Tibial nerve (tissue), 4 donors: ENCODE measurements at regions not wholly inside any gene's neighbourhood (a gene's known extent, or its start where the extent isn't known, plus 50 kb on each side); places are given as distances from the start of the nearest gene placed in this dataset.
"Not testable (repeated sequence)": the region's sequence is repeated elsewhere in the genome, so short reads cannot be mapped to it uniquely, and the experiment has no call there.

Source experiments
- DNase-seq, 2 donors: peaks; one replicate each; pipeline ENCODE4 v3.0.0-alpha.2; 2019; ENCODE audit warnings: low spot score in 2 of 2
- H3K27ac ChIP-seq, 4 donors: fragments of 200-600 bp; sonication (generic) in 3 of 4; one replicate each; pipeline ENCODE4 v1.5.1; 2017 to 2019; ENCODE audit warnings: mild to moderate bottlenecking in 1 of 4
- H3K27me3 ChIP-seq, 2 donors: fragments of 200-600 bp; sonication (generic) in 1 of 2; one replicate each; pipeline versions ENCODE4 v1.5.1 to v1.6.0; 2017 to 2019
- H3K36me3 ChIP-seq, 3 donors: fragments of 200-600 bp; sonication (generic); one replicate each; pipeline ENCODE4 v1.5.1; 2018 to 2019
- H3K4me1 ChIP-seq, 4 donors: fragments of 200-600 bp; sonication (generic) in 3 of 4; one replicate each; pipeline ENCODE4 v1.5.1; 2017 to 2019
- H3K4me3 ChIP-seq, 4 donors: fragments of 200-600 bp; sonication (generic) in 3 of 4; one replicate each; pipeline ENCODE4 v1.5.1; 2017 to 2019; ENCODE audit warnings: mild to moderate bottlenecking in 1 of 4, moderate library complexity in 1 of 4
- H3K9me3 ChIP-seq, 4 donors: fragments of 200-600 bp; sonication (generic) in 3 of 4; one replicate each; pipeline ENCODE4 v1.5.1; 2017 to 2019
- CTCF ChIP-seq, 5 experiments: fragments of 200-600 bp in 3 of 5; fragments of 450-650 bp in 2 of 5; sonication (generic) in 3 of 5; IDR thresholded peaks; one replicate each; pipeline ENCODE4 v1.5.1; 2016 to 2019; ENCODE audit warnings: antibody characterized with exemption in 5 of 5, mild to moderate bottlenecking in 3 of 5, moderate library complexity in 2 of 5
- EP300 ChIP-seq, 2 donors: sonication (generic); formaldehyde crosslinking; IDR thresholded peaks; one replicate each; pipeline ENCODE4 v1.6.1; 2017; ENCODE audit warnings: antibody characterized with exemption in 2 of 2, mild to moderate bottlenecking in 1 of 2
- POLR2A ChIP-seq, 2 donors: fragments of 450-650 bp; IDR thresholded peaks; one replicate each; pipeline ENCODE4 v1.6.1; 2017; ENCODE audit warnings: antibody characterized with exemption in 2 of 2, mild to moderate bottlenecking in 2 of 2, moderate library complexity in 2 of 2
- WGBS, 2 donors: methylation state at CpG; one replicate each; pipeline ENCODE4 v1.1.5; 2018; 5-methylcytosine and 5-hydroxymethylcytosine counted together

GRCh38 chr18:34329840-34330239, 105.1 kb upstream of the NOL4 start:
- Histone ChIP-seq H3K4me3 (no peak overlapping the region), H3K9me3 (no peaks in the 10 kb centered on the region), H3K36me3 (no peaks in the 10 kb centered on the region), H3K27me3 (no peaks in the 10 kb centered on the region), H3K4me1 (no peaks in the 10 kb centered on the region), H3K27ac (no peak overlapping the region)
- no peak for DNase-seq
- WGBS, 2 donors, result 70 to 79% methylated on average over 1 of the region's 1 CpG
- no peak for TF ChIP-seq POLR2A (IDR thresholded peaks at IDR 0.05)
- no peak for TF ChIP-seq EP300 (IDR thresholded peaks at IDR 0.05)
- TF ChIP-seq CTCF (IDR thresholded peaks at IDR 0.05), result no peak

DNA sequence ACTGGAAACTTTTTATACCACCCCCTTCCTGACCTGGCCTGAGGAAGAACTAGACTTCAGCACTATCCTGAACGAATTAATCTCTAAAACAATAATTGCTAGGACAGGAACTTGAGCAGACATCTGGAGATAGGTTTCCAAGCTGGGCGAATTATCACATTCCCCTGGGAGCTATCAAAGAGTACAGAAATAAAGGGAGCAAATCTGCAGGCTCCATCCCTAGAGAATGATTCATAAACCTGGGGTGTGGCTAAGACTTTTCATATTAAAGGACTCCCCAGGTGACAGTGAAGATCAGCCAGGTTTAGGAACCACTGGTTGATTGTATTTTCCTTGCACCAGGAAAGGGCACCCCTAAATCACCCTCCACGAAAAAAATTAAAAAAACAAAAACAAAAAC, 105.6 kb upstream of the NOL4 start:
- H3K4me1 ChIP-seq, result no peaks in the 10 kb centered on the region
- H3K27me3 ChIP-seq, result no peaks in the 10 kb centered on the region
- no peak overlapping the region for H3K4me3 ChIP-seq
- TF ChIP-seq POLR2A (IDR thresholded peaks at IDR 0.05), result no peak
- no peaks in the 10 kb centered on the region for H3K9me3 ChIP-seq
- no peaks in the 10 kb centered on the region for H3K36me3 ChIP-seq
- no peak overlapping the region for H3K27ac ChIP-seq
- DNase-seq, result no peak
- WGBS, 2 donors, result 50 to 59% methylated on average over 3 of the region's 3 CpGs

- H3K27me3 ChIP-seq, H3K4me1 ChIP-seq, H3K36me3 ChIP-seq, H3K9me3 ChIP-seq, H3K27ac ChIP-seq, H3K4me3 ChIP-seq, DNase-seq: not testable (repeated sequence)
- 97 to 98% methylated on average over 12 of the region's 12 CpGs for WGBS, 2 donors
Measured at GRCh38 chr18:34330907-34331306, 106.2 kb upstream of the NOL4 start.

DNA sequence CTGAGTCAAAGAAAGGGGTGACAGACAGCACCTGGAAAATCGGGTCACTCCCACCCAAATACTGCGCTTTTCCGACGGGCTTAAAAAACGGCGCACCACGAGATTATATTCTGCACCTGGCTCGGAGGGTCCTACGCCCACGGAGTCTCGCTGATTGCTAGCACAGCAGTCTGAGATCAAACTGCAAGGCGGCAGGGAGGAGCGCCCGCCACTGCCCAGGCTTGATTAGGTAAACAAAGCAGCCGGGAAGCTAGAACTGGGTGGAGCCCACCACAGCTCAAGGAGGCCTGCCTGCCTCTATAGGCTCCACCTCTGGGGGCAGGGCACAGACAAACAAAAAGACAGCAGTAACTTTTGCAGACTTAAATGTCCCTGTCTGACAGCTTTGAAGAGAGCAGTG, 106.6 kb upstream of the NOL4 start:
- H3K4me3 ChIP-seq, H3K27me3 ChIP-seq: not testable (repeated sequence)

GRCh38 chr18:34339155-34339554, 114.4 kb upstream of the NOL4 start:
- H3K27me3 ChIP-seq, result no peaks in the 10 kb centered on the region
- TF ChIP-seq POLR2A (IDR thresholded peaks at IDR 0.05) (no peak), EP300 (IDR thresholded peaks at IDR 0.05) (no peak), CTCF (IDR thresholded peaks at IDR 0.05) (no peak)
- 41 to 60% methylated on average over 1 of the region's 1 CpG for WGBS, 2 donors

More for the DNA sequence above, 106.6 kb upstream of the NOL4 start:
- WGBS, 2 donors, result 86 to 90% methylated on average over 15 of the region's 15 CpGs
- H3K9me3 ChIP-seq, H3K4me1 ChIP-seq, H3K36me3 ChIP-seq, H3K27ac ChIP-seq, DNase-seq: not testable (repeated sequence)

DNA sequence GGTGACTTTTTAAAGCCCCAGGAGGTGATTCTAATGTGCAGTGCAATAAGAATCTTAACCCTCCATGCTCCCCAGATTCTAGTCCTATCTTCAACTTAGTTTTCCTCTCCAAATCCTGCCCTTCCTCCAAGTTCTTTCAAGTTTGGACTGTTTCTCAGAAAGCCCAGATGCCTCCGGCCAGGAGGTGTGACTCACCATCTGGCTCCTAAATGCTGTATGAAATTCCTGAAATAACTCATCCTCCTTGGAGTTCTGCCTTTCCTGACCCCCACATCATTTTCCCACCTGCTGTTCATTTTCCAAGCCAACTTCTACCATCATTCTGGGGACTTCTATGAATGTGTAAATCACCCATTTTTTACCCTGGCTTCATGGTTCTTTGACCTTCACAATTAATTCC, 118.2 kb upstream of the NOL4 start:
- H3K36me3 ChIP-seq, result no peaks in the 10 kb centered on the region
- H3K27ac ChIP-seq, result no peak overlapping the region
- no peaks in the 10 kb centered on the region for H3K9me3 ChIP-seq
- no peaks in the 10 kb centered on the region for H3K4me1 ChIP-seq
- no peak overlapping the region for H3K4me3 ChIP-seq
- DNase-seq, result no peak
- no peaks in the 10 kb centered on the region for H3K27me3 ChIP-seq
- no peak for TF ChIP-seq POLR2A (IDR thresholded peaks at IDR 0.05)
- TF ChIP-seq EP300 (IDR thresholded peaks at IDR 0.05), result no peak
- TF ChIP-seq CTCF (IDR thresholded peaks at IDR 0.05), result no peak
- WGBS, 2 donors, result 42 to 43% methylated on average over 1 of the region's 1 CpG

More at GRCh38 chr18:34339155-34339554, 114.4 kb upstream of the NOL4 start:
- DNase-seq, result no peak
- Histone ChIP-seq H3K9me3 (peaks cover 0 to 2% (median 0%) of the 10 kb centered on the region in 4 donors), H3K4me1 (no peaks in the 10 kb centered on the region), H3K36me3 (no peaks in the 10 kb centered on the region), H3K27ac (no peak overlapping the region), H3K4me3 (no peak overlapping the region)

DNA sequence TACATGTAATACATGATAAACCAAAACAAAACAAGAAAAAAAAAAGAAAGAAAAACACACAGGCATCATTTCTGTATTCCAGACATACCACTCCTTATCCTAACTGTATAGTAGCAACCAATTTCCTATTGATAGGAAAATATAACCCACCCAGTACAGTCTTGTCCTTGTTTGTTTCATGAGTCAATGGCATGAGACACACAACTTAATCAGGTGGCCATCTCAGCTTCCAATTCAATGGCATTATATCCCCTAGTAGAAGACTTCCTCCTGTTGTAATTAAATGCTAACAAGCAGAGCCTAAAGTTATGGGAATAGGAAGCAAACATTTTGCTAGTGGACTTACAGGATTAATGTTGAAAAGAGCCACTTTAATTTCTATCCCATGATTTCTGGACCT, 121.0 kb upstream of the NOL4 start:
- Histone ChIP-seq H3K36me3 (no peaks in the 10 kb centered on the region), H3K4me1 (no peaks in the 10 kb centered on the region), H3K9me3 (no peaks in the 10 kb centered on the region), H3K4me3 (no peak overlapping the region), H3K27me3 (no peaks in the 10 kb centered on the region), H3K27ac (no peak overlapping the region)
- no peak for TF ChIP-seq EP300 (IDR thresholded peaks at IDR 0.05)
- TF ChIP-seq POLR2A (IDR thresholded peaks at IDR 0.05), result no peak
- no peak for TF ChIP-seq CTCF (IDR thresholded peaks at IDR 0.05)
- no peak for DNase-seq
